ENCODE measurements at regions not wholly inside any gene's neighbourhood (a gene's known extent, or its start where the extent isn't known, plus 50 kb on each side); places are given as distances from the start of the nearest gene placed in this dataset.

DNA sequence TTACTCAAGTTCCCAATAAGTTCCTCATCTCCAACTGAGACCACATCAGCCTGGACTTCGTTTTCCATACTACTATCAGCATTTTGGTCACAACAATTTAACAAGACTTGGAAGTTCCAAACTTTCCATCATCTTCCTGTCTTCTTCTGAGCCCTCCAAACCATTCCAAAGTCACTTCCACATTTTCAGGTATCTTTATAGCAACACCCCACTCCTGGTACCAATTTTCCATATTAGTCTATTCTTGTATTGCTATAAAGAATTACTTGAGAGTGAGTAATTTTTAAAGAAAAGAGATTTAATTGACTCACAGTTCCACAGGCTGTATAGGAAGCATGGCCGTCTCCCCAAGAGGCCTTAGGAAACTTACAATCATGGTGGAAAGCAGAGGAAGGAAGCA, 138.6 kb upstream of the GPRIN3 start:
- TF ChIP-seq, protein P1, sequence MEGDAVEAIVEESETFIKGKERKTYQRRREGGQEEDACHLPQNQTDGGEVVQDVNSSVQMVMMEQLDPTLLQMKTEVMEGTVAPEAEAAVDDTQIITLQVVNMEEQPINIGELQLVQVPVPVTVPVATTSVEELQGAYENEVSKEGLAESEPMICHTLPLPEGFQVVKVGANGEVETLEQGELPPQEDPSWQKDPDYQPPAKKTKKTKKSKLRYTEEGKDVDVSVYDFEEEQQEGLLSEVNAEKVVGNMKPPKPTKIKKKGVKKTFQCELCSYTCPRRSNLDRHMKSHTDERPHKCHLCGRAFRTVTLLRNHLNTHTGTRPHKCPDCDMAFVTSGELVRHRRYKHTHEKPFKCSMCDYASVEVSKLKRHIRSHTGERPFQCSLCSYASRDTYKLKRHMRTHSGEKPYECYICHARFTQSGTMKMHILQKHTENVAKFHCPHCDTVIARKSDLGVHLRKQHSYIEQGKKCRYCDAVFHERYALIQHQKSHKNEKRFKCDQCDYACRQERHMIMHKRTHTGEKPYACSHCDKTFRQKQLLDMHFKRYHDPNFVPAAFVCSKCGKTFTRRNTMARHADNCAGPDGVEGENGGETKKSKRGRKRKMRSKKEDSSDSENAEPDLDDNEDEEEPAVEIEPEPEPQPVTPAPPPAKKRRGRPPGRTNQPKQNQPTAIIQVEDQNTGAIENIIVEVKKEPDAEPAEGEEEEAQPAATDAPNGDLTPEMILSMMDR (IDR thresholded peaks at IDR 0.05) = no peak
- TF ChIP-seq POLR2A (IDR thresholded peaks at IDR 0.05) = no peak

Measured in thyroid gland (tissue), 4 donors.